Adrenal gland (tissue), 5 donors: ENCODE measurements at regions not wholly inside any gene's neighbourhood (a gene's known extent, or its start where the extent isn't known, plus 50 kb on each side); places are given as distances from the start of the nearest gene placed in this dataset.

Experiments
- CTCF ChIP-seq, 6 experiments: fragments of 450-650 bp in 4 of 6; fragments of 200-600 bp in 2 of 6; sonication (generic) in 1 of 6; IDR thresholded peaks; 1 replicate in 5 of 6; 2 replicates in 1 of 6; pipeline versions ENCODE4 v1.5.1 to v1.8.0; 2016 to 2021; ENCODE audit warnings: antibody characterized with exemption in 6 of 6, mild to moderate bottlenecking in 2 of 6, moderate library complexity in 1 of 6
- POLR2A ChIP-seq, 2 donors: fragments of 450-650 bp; IDR thresholded peaks; one replicate each; pipeline ENCODE4 v1.6.1; 2017; ENCODE audit warnings: antibody characterized with exemption in 2 of 2, mild to moderate bottlenecking in 2 of 2, moderate library complexity in 1 of 2
- donor health status: DM: no; HTN: no; CAD: no.

- no peak for TF ChIP-seq CTCF (IDR thresholded peaks at IDR 0.05)
- TF ChIP-seq POLR2A (IDR thresholded peaks at IDR 0.05), result no peak
These were observed 275.2 kb upstream of the EDNRB start for GRCh38 chr13:78193846-78194245.
